ENCODE measurements at regions not wholly inside any gene's neighbourhood (a gene's known extent, or its start where the extent isn't known, plus 50 kb on each side); places are given as distances from the start of the nearest gene placed in this dataset.

DNA sequence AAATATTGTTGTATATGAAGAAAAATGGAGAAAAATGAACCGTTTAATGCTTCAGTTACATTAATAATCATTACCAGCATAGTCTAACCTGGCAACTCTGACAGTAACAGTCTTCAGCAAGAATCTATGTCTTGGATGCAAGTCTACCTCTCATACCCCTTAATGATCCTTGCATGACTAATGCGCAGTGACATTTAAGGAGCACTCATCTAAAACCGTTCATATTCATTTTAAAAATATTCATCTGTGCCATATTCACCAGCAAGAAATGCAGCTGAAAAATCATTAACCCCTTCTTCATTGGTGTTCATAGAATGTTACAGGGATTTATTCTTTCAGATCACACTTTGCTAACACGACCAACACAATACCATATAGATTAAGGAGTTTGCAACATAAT lies 227.2 kb upstream of the ASCC3 start:
- TF ChIP-seq, protein P1, sequence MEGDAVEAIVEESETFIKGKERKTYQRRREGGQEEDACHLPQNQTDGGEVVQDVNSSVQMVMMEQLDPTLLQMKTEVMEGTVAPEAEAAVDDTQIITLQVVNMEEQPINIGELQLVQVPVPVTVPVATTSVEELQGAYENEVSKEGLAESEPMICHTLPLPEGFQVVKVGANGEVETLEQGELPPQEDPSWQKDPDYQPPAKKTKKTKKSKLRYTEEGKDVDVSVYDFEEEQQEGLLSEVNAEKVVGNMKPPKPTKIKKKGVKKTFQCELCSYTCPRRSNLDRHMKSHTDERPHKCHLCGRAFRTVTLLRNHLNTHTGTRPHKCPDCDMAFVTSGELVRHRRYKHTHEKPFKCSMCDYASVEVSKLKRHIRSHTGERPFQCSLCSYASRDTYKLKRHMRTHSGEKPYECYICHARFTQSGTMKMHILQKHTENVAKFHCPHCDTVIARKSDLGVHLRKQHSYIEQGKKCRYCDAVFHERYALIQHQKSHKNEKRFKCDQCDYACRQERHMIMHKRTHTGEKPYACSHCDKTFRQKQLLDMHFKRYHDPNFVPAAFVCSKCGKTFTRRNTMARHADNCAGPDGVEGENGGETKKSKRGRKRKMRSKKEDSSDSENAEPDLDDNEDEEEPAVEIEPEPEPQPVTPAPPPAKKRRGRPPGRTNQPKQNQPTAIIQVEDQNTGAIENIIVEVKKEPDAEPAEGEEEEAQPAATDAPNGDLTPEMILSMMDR (conservative IDR thresholded peaks at IDR 0.05; ENCODE audit: low read length) = no peak
- no peak for TF ChIP-seq EZH2phosphoT487 (IDR thresholded peaks at IDR 0.05; ENCODE audit: borderline replicate concordance)

Measured in Loucy (cell line).